ENCODE measurements at regions not wholly inside any gene's neighbourhood (a gene's known extent, or its start where the extent isn't known, plus 50 kb on each side); places are given as distances from the start of the nearest gene placed in this dataset.

GRCh38 chr2:37786854-37787253, 115.4 kb upstream of the CDC42EP3 start:
- Mint-ChIP-seq H3K4me1 (ENCODE audit: low read depth) (no peaks in the 10 kb centered on the region), H3K36me3 (ENCODE audit: low read depth) (peaks cover 4% of the 10 kb centered on the region), H3K9me3 (peaks cover 13% of the 10 kb centered on the region), H3K27ac (no peak overlapping the region), H3K4me3 (no peak overlapping the region), H3K27me3 (ENCODE audit: low read depth) (no peaks in the 10 kb centered on the region)
- intact Hi-C loops (cut with micrococcal nuclease): no loop called here
- no peak for DNase-seq
- CTCF ChIA-PET: no interaction called here

DNA sequence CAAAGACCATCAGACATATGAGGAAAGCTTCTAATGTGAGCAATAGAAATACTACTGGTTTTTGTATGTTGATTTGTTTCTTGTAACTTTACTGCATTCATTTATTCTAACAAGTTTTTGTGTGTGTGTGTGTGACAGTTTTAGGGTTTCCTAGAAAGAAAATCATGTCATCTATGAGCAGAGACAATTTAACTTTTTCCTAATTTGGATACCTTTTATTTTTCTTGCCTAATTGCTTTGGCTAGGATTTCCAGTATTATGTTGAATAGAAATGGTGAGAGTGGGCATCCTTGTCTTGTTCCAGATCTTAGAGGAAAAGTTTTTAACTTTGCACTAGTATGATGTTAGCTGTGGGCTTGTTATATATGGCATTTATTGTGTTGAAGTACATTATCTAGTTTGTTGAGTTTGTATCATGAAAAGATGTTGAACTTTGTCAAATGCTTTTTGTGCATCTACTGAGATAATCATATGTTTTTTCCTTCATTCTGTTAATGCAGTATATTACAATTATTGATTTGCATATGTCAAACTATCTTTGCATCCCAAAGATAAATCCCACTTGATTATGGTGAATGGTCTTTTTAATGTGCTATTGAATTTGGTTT, 117.3 kb upstream of the CDC42EP3 start:
- no peak overlapping the region for H3K4me3 Mint-ChIP-seq
- intact Hi-C loops (cut with micrococcal nuclease): no loop called here
- H3K4me1 Mint-ChIP-seq (ENCODE audit: low read depth): no peaks in the 10 kb centered on the region
- peaks cover 13% of the 10 kb centered on the region for H3K9me3 Mint-ChIP-seq
- H3K27ac Mint-ChIP-seq: no peak overlapping the region
- H3K27me3 Mint-ChIP-seq (ENCODE audit: low read depth): no peaks in the 10 kb centered on the region
- peaks cover 4% of the 10 kb centered on the region for H3K36me3 Mint-ChIP-seq (ENCODE audit: low read depth)
- CTCF ChIA-PET: no interaction called here
- no peak for DNase-seq

DNA sequence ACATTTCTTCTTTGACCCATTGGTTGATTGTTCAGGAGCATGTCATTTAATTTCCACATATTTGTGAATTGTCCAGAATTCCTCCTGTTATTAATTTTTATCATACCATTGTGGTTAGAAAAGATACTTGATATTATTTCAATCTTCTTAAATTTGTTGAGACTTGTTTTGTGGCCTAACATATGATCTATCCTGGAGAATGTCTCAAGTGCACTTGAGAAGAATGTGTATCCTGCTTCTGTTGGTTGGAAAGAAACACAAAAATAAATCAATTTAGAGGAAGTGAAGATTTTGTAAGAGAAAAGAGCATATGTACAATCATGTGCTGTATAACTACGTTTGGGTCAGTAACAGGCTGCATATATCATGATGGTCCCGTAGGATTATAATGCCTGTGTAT, 118.6 kb upstream of the CDC42EP3 start:
- peaks cover 4% of the 10 kb centered on the region for H3K36me3 Mint-ChIP-seq (ENCODE audit: low read depth)
- intact Hi-C loops (cut with micrococcal nuclease): no loop called here
- H3K27ac Mint-ChIP-seq: no peak overlapping the region
- CTCF ChIA-PET: no interaction called here
- no peak overlapping the region for H3K4me3 Mint-ChIP-seq
- H3K9me3 Mint-ChIP-seq: peaks cover 13% of the 10 kb centered on the region
- DNase-seq: no peak
- no peaks in the 10 kb centered on the region for H3K4me1 Mint-ChIP-seq (ENCODE audit: low read depth)
- no peaks in the 10 kb centered on the region for H3K27me3 Mint-ChIP-seq (ENCODE audit: low read depth)

- Mint-ChIP-seq H3K9me3 (peaks cover 13% of the 10 kb centered on the region), H3K4me3 (no peak overlapping the region), H3K27ac (no peak overlapping the region), H3K27me3 (ENCODE audit: low read depth) (no peaks in the 10 kb centered on the region), H3K4me1 (ENCODE audit: low read depth) (no peaks in the 10 kb centered on the region), H3K36me3 (ENCODE audit: low read depth) (peaks cover 4% of the 10 kb centered on the region)
- intact Hi-C loops (cut with micrococcal nuclease): no loop called here
- CTCF ChIA-PET: no interaction called here
- DNase-seq: no peak
Measured at GRCh38 chr2:37790462-37790861, 119.0 kb upstream of the CDC42EP3 start.

- Mint-ChIP-seq H3K36me3 (ENCODE audit: low read depth) (peaks cover 4% of the 10 kb centered on the region), H3K27ac (no peak overlapping the region), H3K9me3 (peaks cover 13% of the 10 kb centered on the region), H3K4me1 (ENCODE audit: low read depth) (no peaks in the 10 kb centered on the region), H3K4me3 (no peak overlapping the region), H3K27me3 (ENCODE audit: low read depth) (no peaks in the 10 kb centered on the region)
- no peak for DNase-seq
- intact Hi-C loops (cut with micrococcal nuclease): no loop called here
- CTCF ChIA-PET: no interaction called here
Measured at GRCh38 chr2:37792366-37792765, 120.9 kb upstream of the CDC42EP3 start.

GRCh38 chr2:37793004-37793403, 121.6 kb upstream of the CDC42EP3 start:
- DNase-seq: no peak
- Mint-ChIP-seq H3K4me1 (ENCODE audit: low read depth) (no peaks in the 10 kb centered on the region), H3K27ac (no peak overlapping the region), H3K36me3 (ENCODE audit: low read depth) (peaks cover 4% of the 10 kb centered on the region), H3K4me3 (no peak overlapping the region), H3K9me3 (peaks cover 12% of the 10 kb centered on the region), H3K27me3 (ENCODE audit: low read depth) (no peaks in the 10 kb centered on the region)
- intact Hi-C loops (cut with micrococcal nuclease): no loop called here
- CTCF ChIA-PET: no interaction called here

GRCh38 chr2:37794717-37795116, 123.3 kb upstream of the CDC42EP3 start:
- Mint-ChIP-seq H3K9me3 (no peaks in the 10 kb centered on the region), H3K4me3 (no peak overlapping the region), H3K36me3 (ENCODE audit: low read depth) (no peaks in the 10 kb centered on the region), H3K27me3 (ENCODE audit: low read depth) (no peaks in the 10 kb centered on the region), H3K27ac (no peak overlapping the region), H3K4me1 (ENCODE audit: low read depth) (no peaks in the 10 kb centered on the region)
- intact Hi-C loops (cut with micrococcal nuclease): no loop called here
- no peak for DNase-seq
- CTCF ChIA-PET: interaction anchor here (0.6 to 1.8 kb wide), 5 partner anchors 9 to 83 kb away, joined by 3 to 5 read pairs (median 3); no protein-coding TSS in a partner anchor

DNA sequence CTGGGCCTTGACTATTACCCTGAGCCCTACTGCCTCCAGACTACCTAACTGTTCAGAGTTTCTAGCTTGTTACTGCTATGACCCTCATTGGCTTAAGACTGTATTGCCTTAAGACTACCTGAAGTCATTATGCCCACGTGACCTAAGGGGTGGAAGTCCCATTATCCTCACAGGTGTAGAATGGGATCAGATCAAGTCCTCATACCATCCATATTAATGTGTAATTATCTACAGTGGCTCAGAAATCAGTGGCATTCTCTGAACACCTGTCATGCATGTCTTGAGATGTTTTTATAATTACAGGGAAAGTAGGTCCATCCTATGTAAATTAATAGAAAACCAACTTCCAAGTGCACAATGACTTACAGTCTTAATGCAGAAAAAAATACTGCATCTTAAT, 124.0 kb upstream of the CDC42EP3 start:
- CTCF ChIA-PET: interaction anchor here (1.7 to 1.8 kb wide), 2 partner anchors 10 to 82 kb away, joined by 5 read pairs; no protein-coding TSS in a partner anchor
- no peaks in the 10 kb centered on the region for H3K4me1 Mint-ChIP-seq (ENCODE audit: low read depth)
- DNase-seq: no peak
- H3K9me3 Mint-ChIP-seq: no peaks in the 10 kb centered on the region
- H3K27ac Mint-ChIP-seq: no peak overlapping the region
- no peaks in the 10 kb centered on the region for H3K36me3 Mint-ChIP-seq (ENCODE audit: low read depth)
- H3K4me3 Mint-ChIP-seq: no peak overlapping the region
- H3K27me3 Mint-ChIP-seq (ENCODE audit: low read depth): no peaks in the 10 kb centered on the region
- intact Hi-C loops (cut with micrococcal nuclease): no loop called here

DNA sequence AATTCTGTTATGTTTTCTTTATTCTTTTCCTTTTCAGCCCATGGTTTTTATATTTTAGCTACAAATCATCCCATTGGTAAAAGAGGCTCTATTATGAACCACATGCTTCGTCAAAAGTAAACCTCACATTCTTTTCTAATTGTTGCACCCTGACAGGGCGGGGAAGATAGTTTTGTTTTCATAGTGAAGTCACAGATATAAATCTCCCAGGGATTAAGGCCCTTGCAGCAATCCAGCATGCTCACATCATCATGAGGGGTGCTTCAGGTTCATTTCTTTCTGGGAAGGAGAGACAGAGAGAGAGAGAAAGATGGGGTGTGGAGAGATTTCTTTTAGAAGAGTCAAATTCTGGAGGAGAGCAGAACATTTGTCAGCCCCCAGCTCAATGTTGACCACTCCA, 124.5 kb upstream of the CDC42EP3 start:
- Mint-ChIP-seq H3K27me3 (ENCODE audit: low read depth) (no peaks in the 10 kb centered on the region), H3K4me1 (ENCODE audit: low read depth) (no peaks in the 10 kb centered on the region), H3K9me3 (no peaks in the 10 kb centered on the region), H3K27ac (no peak overlapping the region), H3K4me3 (no peak overlapping the region), H3K36me3 (ENCODE audit: low read depth) (no peaks in the 10 kb centered on the region)
- CTCF ChIA-PET: interaction anchor here (1.5 to 1.7 kb wide), 2 partner anchors 10 to 381 kb away, joined by 3 to 5 read pairs; no protein-coding TSS in a partner anchor
- no peak for DNase-seq
- intact Hi-C loops (cut with micrococcal nuclease): no loop called here

DNA sequence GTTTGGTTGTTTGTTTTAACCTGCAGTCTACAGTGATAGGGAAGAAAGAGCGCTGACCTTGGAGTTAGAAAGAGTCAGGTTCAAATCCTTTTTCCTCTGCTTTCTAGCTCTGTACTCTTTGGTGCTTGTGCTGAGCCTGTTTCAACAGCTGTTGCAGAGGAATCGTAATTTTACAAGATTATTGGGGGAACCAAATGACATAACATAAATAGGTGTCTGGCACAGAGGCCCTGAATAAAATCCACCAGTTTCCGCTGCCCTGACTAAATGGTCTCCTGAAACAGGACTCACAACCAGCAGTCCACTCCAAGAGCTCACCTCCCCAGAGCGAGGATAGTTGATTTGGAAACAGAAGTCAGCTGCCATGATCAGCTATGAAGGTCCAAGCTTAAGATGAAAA, 125.0 kb upstream of the CDC42EP3 start:
- intact Hi-C loops (cut with micrococcal nuclease): no loop called here
- no peak overlapping the region for H3K4me3 Mint-ChIP-seq
- no peak for DNase-seq
- CTCF ChIA-PET: interaction anchor here (0.8 to 1.5 kb wide), 2 partner anchors 11 to 382 kb away, joined by 3 read pairs; no protein-coding TSS in a partner anchor
- no peak overlapping the region for H3K27ac Mint-ChIP-seq
- H3K4me1 Mint-ChIP-seq (ENCODE audit: low read depth): no peaks in the 10 kb centered on the region
- no peaks in the 10 kb centered on the region for H3K36me3 Mint-ChIP-seq (ENCODE audit: low read depth)
- no peaks in the 10 kb centered on the region for H3K9me3 Mint-ChIP-seq
- no peaks in the 10 kb centered on the region for H3K27me3 Mint-ChIP-seq (ENCODE audit: low read depth)

DNA sequence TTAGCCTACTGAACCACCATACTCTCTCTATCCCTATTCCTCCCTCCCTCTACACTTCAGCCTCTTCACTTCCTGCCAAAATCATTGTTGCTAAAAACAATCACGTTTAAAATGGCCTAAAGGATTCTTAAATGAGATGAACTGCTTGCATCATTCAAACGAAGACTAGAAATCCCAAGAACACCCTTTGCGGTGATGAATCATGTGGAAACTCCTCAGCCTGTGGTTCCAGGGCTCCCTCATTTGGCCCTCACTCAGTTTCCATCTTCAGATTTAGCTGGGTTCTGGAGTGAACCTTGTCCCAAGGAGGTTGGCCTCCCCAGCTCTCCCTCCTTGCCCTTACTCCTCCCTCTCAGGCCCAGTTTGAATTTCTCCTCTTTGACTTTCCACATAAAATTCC, 125.6 kb upstream of the CDC42EP3 start:
- Mint-ChIP-seq H3K4me1 (ENCODE audit: low read depth) (no peaks in the 10 kb centered on the region), H3K9me3 (no peaks in the 10 kb centered on the region), H3K36me3 (ENCODE audit: low read depth) (no peaks in the 10 kb centered on the region), H3K27ac (no peak overlapping the region), H3K4me3 (no peak overlapping the region), H3K27me3 (ENCODE audit: low read depth) (no peaks in the 10 kb centered on the region)
- no peak for DNase-seq
- CTCF ChIA-PET: interaction anchor here (0.8 to 1.5 kb wide), 3 partner anchors 12 to 382 kb away, joined by 3 read pairs; no protein-coding TSS in a partner anchor
- intact Hi-C loops (cut with micrococcal nuclease): no loop called here

GRCh38 chr2:37798315-37799005, 126.6 kb upstream of the RMDN2 start:
- intact Hi-C loops (cut with micrococcal nuclease): no loop called here
- CTCF ChIA-PET: interaction anchor here (1.1 to 1.4 kb wide), 2 partner anchors 78 to 79 kb away, joined by 3 to 4 read pairs; no protein-coding TSS in a partner anchor
- Mint-ChIP-seq H3K27me3 (ENCODE audit: low read depth) (no peaks in the 10 kb centered on the region), H3K4me1 (ENCODE audit: low read depth) (no peaks in the 10 kb centered on the region), H3K4me3 (no peak overlapping the region), H3K9me3 (no peaks in the 10 kb centered on the region), H3K36me3 (ENCODE audit: low read depth) (no peaks in the 10 kb centered on the region), H3K27ac (no peak overlapping the region)
- DNase-seq: no peak

Data from activated naive CD4-positive, alpha-beta T cell treated with anti-CD3 and anti-CD28 coated beads for 36 hours (primary cell).